Chondrocyte (in vitro differentiated cells): ENCODE measurements at regions not wholly inside any gene's neighbourhood (a gene's known extent, or its start where the extent isn't known, plus 50 kb on each side); places are given as distances from the start of the nearest gene placed in this dataset.

ENCODE experiments used
- DNase-seq: peaks from one replicate; pipeline ENCODE4 v3.0.0; 2021; ENCODE audit warnings: mixed read lengths, low spot score
- H3K27ac Mint-ChIP-seq: one replicate; pipeline ENCODE4 v1.8.0; 2021; ENCODE audit warnings: mild to moderate bottlenecking, moderate library complexity, mixed read lengths; ENCODE audit not compliant: unreplicated experiment
- H3K27me3 Mint-ChIP-seq: 2 replicates; pipeline ENCODE4 v1.8.0; 2021; ENCODE audit warnings: low read depth, mixed read lengths
- H3K36me3 Mint-ChIP-seq: 2 replicates; pipeline ENCODE4 v1.8.0; 2021; ENCODE audit warnings: low read depth, mixed read lengths
- H3K4me1 Mint-ChIP-seq: 2 replicates; pipeline ENCODE4 v1.8.0; 2021; ENCODE audit warnings: low read depth, mild to moderate bottlenecking, mixed read lengths
- H3K4me3 Mint-ChIP-seq: one replicate; pipeline ENCODE4 v1.8.0; 2021; ENCODE audit warnings: mild to moderate bottlenecking, moderate library complexity, mixed read lengths; ENCODE audit not compliant: unreplicated experiment
- H3K9me3 Mint-ChIP-seq: 2 replicates; pipeline ENCODE4 v1.8.0; 2021; ENCODE audit warnings: low read depth, mixed read lengths
- CTCF ChIP-seq: fragments of 200-600 bp; sonication (generic); IDR thresholded peaks from 2 replicates; pipeline ENCODE4 v1.5.0; 2021; ENCODE audit warnings: antibody characterized with exemption, mild to moderate bottlenecking, moderate library complexity

DNA sequence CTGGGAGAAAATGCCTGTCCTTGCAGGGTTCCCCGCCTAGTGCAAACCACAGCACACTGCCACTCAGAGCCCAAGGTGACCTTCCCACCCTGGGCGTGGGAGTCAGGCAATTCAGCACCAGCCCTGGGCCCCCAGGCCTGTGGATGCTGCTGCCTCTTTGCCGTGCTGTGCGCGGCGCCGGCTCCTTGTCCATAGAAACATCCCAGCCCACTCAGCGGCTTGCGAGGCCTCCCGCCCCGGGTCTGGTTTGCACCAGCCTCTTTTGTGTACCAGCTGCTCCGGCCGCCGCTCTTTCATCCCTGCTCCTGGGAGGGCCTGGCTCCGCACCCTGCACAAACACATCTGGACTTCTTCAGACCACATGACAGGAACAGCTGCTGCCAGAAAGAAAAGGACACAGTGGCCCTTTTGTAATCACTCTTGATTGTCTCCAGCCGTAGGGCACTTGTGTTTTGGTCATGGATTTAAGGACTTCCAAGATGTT, 75.4 kb upstream of the SDK2 start:
- H3K27ac Mint-ChIP-seq, result no peak overlapping the region
- H3K4me1 Mint-ChIP-seq, result peaks cover 11% of the 10 kb centered on the region
- H3K9me3 Mint-ChIP-seq, result no peaks in the 10 kb centered on the region
- TF ChIP-seq CTCF, result no peak
- H3K4me3 Mint-ChIP-seq, result no peak overlapping the region
- DNase-seq, result no peak
- H3K27me3 Mint-ChIP-seq, result peaks cover 59% of the 10 kb centered on the region
- H3K36me3 Mint-ChIP-seq, result no peaks in the 10 kb centered on the region

- H3K4me3 Mint-ChIP-seq, result no peak overlapping the region
- H3K9me3 Mint-ChIP-seq, result no peaks in the 10 kb centered on the region
- peaks cover 11% of the 10 kb centered on the region for H3K4me1 Mint-ChIP-seq
- no peak for TF ChIP-seq CTCF
- peaks cover 56% of the 10 kb centered on the region for H3K27me3 Mint-ChIP-seq
- no peak overlapping the region for H3K27ac Mint-ChIP-seq
- DNase-seq, result no peak
- H3K36me3 Mint-ChIP-seq, result no peaks in the 10 kb centered on the region
These were observed 76.1 kb upstream of the SDK2 start for GRCh38 chr17:73720187-73720834.

- Mint-ChIP-seq H3K4me3 (no peak overlapping the region), H3K36me3 (no peaks in the 10 kb centered on the region), H3K27me3 (peaks cover 46% of the 10 kb centered on the region), H3K4me1 (peaks cover 11% of the 10 kb centered on the region), H3K27ac (no peak overlapping the region), H3K9me3 (no peaks in the 10 kb centered on the region)
- TF ChIP-seq CTCF, result no peak
- DNase-seq, result no peak
These were observed 77.9 kb upstream of the SDK2 start for GRCh38 chr17:73722165-73722564.

DNA sequence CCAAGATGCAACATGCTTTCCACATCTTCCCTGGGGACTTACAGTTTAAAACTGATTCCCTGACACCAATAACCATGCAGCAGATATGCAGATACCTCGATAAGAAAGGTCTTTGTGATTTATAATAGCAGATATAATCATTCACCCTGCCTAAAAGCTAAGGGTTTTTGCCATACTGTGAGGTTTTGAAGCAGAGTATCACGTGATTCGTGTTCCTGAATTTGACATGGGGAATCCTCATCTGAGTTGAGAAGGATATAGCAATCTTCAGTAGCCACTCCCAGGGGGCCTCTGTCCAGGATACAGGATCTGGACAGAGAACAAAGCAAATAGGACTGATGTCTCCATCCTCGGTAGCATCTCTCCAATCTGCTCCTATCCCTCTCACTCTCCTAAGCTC, 79.1 kb upstream of the SDK2 start:
- DNase-seq, result no peak
- Mint-ChIP-seq H3K27me3 (peaks cover 47% of the 10 kb centered on the region), H3K27ac (no peak overlapping the region), H3K4me1 (peaks cover 11% of the 10 kb centered on the region), H3K9me3 (no peaks in the 10 kb centered on the region), H3K36me3 (no peaks in the 10 kb centered on the region), H3K4me3 (no peak overlapping the region)
- no peak for TF ChIP-seq CTCF

DNA sequence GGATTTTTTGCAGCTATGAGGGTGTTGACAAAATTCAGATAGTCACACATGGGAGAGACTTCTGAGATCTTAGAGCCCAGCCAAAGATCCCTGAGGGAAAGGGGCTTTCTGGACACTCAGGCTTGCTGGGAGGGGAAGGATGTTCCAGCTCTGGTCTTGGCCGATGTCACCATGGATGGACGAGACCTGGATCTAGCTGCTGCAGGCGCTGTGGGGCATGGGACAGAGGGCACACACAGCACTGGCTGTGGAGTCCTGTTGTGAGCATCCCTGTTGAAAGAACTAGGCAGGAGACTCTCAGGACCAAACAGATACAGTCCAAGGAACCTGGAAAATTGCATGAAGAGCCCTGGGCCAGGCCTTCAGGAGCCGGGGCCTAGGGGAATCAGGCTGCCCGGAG, 80.1 kb upstream of the SDK2 start:
- H3K27me3 Mint-ChIP-seq, result peaks cover 43% of the 10 kb centered on the region
- H3K9me3 Mint-ChIP-seq, result no peaks in the 10 kb centered on the region
- no peak overlapping the region for H3K4me3 Mint-ChIP-seq
- H3K27ac Mint-ChIP-seq, result no peak overlapping the region
- TF ChIP-seq CTCF, result no peak
- no peaks in the 10 kb centered on the region for H3K36me3 Mint-ChIP-seq
- no peak for DNase-seq
- peaks cover 4% of the 10 kb centered on the region for H3K4me1 Mint-ChIP-seq
